Uterus (tissue), 3 donors: ENCODE measurements at regions not wholly inside any gene's neighbourhood (a gene's known extent, or its start where the extent isn't known, plus 50 kb on each side); places are given as distances from the start of the nearest gene placed in this dataset.

Experiments
- DNase-seq, 2 donors: peaks; one replicate each; pipeline ENCODE4 v3.0.0-alpha.2; 2019 to 2020
- H3K27ac ChIP-seq, 2 donors: fragments of 200-600 bp; sonication (generic); 1 replicate in 1 of 2; 2 replicates in 1 of 2; pipeline ENCODE4 v1.5.1; 2016 to 2018
- H3K27me3 ChIP-seq, 2 donors: fragments of 200-600 bp; sonication (generic); one replicate each; pipeline ENCODE4 v1.5.1; 2018 to 2019; ENCODE audit warnings: control low read depth in 1 of 2
- H3K36me3 ChIP-seq, 2 donors: fragments of 200-600 bp; sonication (generic); one replicate each; pipeline ENCODE4 v1.5.1; 2019; ENCODE audit warnings: control low read depth in 1 of 2
- H3K4me1 ChIP-seq, 2 donors: fragments of 200-600 bp; sonication (generic); one replicate each; pipeline ENCODE4 v1.5.1; 2018 to 2019; ENCODE audit warnings: control low read depth in 1 of 2
- H3K4me3 ChIP-seq, 2 donors: fragments of 200-600 bp; sonication (generic); 1 replicate in 1 of 2; 2 replicates in 1 of 2; pipeline ENCODE4 v1.5.1; 2018 to 2019; ENCODE audit warnings: mild to moderate bottlenecking in 1 of 2
- H3K9me3 ChIP-seq, 2 donors: fragments of 200-600 bp; sonication (generic); one replicate each; pipeline ENCODE4 v1.5.1; 2019; ENCODE audit warnings: control low read depth in 1 of 2
- POLR2A ChIP-seq, 2 donors: fragments of 450-650 bp; IDR thresholded peaks; one replicate each; pipeline ENCODE4 v1.6.1; 2016; ENCODE audit warnings: antibody characterized with exemption in 2 of 2, mild to moderate bottlenecking in 1 of 2, moderate library complexity in 1 of 2
- intact Hi-C: fragments of 100-400 bp; cut with DNase I; formaldehyde crosslinking; loops from one replicate; pipeline ENCODE4 v1.15.1; 2023; ENCODE audit warnings: low total_unique reads
- TF ChIP-seq, protein P1 (sequence below), 4 experiments: fragments of 200-600 bp in 2 of 4; fragments of 450-650 bp in 2 of 4; sonication (generic) in 2 of 4; IDR thresholded peaks; one replicate each; pipeline ENCODE4 v1.5.1; 2016 to 2019; ENCODE audit warnings: antibody characterized with exemption in 4 of 4, mild to moderate bottlenecking in 2 of 4, moderate library complexity in 1 of 4
- donor health status: DM: yes; HTN: yes; CAD: no.

DNA sequence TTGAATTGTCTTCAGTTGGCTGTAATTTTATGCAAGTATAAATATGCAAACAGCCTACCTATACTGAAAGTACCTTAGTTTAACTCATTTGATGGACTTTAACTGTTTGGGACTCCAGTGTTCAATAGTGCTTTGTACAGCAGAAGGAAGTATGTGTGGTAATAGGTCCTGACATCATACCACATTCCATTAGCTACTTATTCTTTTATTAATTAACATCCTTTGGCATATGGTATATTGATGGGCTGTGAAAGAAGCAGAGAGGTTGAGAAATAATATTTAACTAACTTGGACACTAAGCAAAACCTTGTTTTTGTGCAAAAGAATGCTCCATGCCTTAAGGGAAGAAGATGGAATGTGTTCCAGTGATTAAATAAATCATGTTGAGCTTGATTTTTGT lies 97.6 kb upstream of the SEMA6A start:
- Histone ChIP-seq H3K27me3 (no peaks in the 10 kb centered on the region), H3K27ac (no peak overlapping the region), H3K4me3 (no peak overlapping the region), H3K4me1 (no peaks in the 10 kb centered on the region), H3K36me3 (no peaks in the 10 kb centered on the region), H3K9me3 (no peaks in the 10 kb centered on the region)
- no peak for DNase-seq
- TF ChIP-seq, protein P1, sequence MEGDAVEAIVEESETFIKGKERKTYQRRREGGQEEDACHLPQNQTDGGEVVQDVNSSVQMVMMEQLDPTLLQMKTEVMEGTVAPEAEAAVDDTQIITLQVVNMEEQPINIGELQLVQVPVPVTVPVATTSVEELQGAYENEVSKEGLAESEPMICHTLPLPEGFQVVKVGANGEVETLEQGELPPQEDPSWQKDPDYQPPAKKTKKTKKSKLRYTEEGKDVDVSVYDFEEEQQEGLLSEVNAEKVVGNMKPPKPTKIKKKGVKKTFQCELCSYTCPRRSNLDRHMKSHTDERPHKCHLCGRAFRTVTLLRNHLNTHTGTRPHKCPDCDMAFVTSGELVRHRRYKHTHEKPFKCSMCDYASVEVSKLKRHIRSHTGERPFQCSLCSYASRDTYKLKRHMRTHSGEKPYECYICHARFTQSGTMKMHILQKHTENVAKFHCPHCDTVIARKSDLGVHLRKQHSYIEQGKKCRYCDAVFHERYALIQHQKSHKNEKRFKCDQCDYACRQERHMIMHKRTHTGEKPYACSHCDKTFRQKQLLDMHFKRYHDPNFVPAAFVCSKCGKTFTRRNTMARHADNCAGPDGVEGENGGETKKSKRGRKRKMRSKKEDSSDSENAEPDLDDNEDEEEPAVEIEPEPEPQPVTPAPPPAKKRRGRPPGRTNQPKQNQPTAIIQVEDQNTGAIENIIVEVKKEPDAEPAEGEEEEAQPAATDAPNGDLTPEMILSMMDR (IDR thresholded peaks at IDR 0.05), result no peak
- no peak for TF ChIP-seq POLR2A (IDR thresholded peaks at IDR 0.05)
- intact Hi-C loops, result no loop called here

DNA sequence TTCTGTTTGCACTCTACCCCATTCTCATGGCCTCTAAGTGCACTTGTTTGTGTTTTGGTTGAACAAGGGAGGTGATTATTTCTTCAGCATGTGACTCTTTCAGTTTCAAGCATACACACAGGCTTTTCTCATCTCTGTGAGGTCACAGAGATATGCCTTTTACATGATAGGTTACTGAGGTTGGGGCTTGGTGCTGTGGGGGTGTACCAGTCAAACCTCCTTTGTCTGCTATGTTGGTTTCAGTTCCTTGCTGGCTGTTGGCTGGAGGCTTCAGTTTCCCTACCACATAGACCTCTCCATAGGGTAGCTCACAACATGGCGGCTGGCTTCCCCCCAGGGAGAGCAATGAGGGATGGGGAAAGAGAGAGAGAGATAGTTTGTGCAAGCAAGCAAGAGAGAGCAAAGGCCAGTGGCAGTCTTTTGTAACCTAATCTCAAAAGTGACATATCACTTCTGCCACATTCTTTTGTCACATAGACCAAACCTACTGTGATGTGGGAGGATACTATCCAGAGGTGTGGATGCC lies 96.7 kb upstream of the SEMA6A start:
- no peak overlapping the region for H3K4me3 ChIP-seq
- no peak overlapping the region for H3K27ac ChIP-seq
- no peaks in the 10 kb centered on the region for H3K27me3 ChIP-seq
- no peaks in the 10 kb centered on the region for H3K4me1 ChIP-seq
- H3K36me3 ChIP-seq, result no peaks in the 10 kb centered on the region
- intact Hi-C loops, result no loop called here
- no peak for TF ChIP-seq POLR2A (IDR thresholded peaks at IDR 0.05)
- TF ChIP-seq, protein P1 (IDR thresholded peaks at IDR 0.05), result no peak
- H3K9me3 ChIP-seq, result no peaks in the 10 kb centered on the region
- DNase-seq, result no peak

DNA sequence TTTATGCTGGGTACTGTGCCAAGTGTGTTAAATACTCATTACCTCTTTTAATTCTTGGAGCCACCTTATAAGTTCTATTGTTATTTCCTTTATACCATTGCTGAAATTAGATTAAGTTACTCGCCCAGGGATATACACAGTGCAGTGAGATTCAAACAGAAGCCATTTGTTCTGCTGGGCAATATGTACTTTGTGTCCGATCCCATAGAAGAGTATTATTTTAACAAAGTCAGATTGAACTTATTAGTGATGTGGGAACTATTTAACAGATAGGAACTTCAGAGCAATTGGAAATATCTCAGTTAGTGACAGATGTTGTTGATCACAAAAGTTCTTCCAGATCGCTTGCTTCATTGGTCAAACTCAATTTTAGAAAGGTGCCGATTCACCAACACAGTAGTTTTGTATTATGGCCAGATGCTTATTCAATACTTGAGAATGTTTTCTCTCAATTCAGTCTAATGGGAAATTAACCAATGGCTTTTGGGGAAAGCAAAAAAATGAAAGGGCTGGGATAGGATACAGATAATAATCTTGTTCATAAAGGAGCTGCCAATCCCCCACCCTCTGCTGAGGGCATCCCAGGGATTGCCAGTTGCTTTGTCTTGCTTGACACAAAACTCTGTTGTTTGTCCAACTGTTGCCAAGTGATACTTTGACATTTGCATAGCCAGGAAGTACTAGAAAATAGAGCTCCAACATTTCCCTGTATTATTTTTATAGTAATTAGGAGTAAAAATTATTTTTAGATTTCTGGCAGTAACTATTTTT lies 94.8 kb upstream of the SEMA6A start:
- Histone ChIP-seq H3K27me3 (no peaks in the 10 kb centered on the region), H3K9me3 (no peaks in the 10 kb centered on the region), H3K4me1 (no peaks in the 10 kb centered on the region), H3K4me3 (no peak overlapping the region), H3K27ac (no peak overlapping the region), H3K36me3 (no peaks in the 10 kb centered on the region)
- TF ChIP-seq POLR2A (IDR thresholded peaks at IDR 0.05), result no peak
- TF ChIP-seq, protein P1 (IDR thresholded peaks at IDR 0.05), result no peak
- intact Hi-C loops, result no loop called here
- no peak for DNase-seq

DNA sequence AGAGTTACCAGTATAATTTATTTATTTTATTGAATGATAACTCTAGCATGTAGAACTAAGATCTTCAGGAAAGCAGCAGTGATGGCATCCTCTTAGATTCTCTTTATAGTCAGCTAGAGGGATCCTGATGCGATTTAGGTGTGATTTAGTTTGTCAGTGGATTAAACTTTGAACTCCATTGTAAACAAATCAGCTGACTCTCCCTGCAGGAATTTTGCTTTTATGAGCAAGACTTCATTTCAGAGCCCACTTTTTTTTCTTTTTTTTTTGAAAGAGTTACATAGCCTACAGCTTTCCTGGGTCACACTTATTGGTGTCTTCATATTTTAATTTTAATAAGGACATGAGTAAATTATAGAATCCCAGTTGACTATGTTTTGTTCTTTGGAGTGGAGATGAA lies 93.8 kb upstream of the SEMA6A start:
- Histone ChIP-seq H3K4me3 (no peak overlapping the region), H3K36me3 (no peaks in the 10 kb centered on the region), H3K9me3 (no peaks in the 10 kb centered on the region), H3K27me3 (no peaks in the 10 kb centered on the region), H3K27ac (no peak overlapping the region), H3K4me1 (no peaks in the 10 kb centered on the region)
- intact Hi-C loops, result no loop called here
- TF ChIP-seq, protein P1 (IDR thresholded peaks at IDR 0.05), result no peak
- TF ChIP-seq POLR2A (IDR thresholded peaks at IDR 0.05), result no peak
- DNase-seq, result no peak

DNA sequence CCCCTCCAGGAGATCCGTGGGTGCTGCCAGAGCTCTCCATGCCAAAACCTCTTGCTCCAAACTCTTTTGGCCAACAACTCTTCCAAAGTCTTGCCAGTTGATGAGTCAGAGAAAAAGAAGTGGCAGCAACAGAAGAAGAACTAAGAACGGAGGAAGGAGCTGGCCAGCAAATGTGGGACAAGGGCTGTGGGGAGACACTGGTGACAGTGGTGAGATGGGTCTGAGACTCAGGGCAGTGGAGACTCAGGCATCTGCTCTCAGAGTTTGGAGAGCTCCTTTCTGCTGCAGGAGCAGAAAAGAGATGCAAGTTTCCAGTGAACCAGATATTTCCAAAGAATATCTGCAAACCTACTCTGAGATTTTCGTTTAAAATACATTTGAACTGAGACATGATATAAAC lies 92.3 kb upstream of the SEMA6A start:
- intact Hi-C loops, result no loop called here

More for the DNA sequence above, 92.3 kb upstream of the SEMA6A start:
- TF ChIP-seq POLR2A (IDR thresholded peaks at IDR 0.05), result no peak
- Histone ChIP-seq H3K4me3 (no peak overlapping the region), H3K27me3 (no peaks in the 10 kb centered on the region), H3K4me1 (no peaks in the 10 kb centered on the region), H3K27ac (no peak overlapping the region), H3K9me3 (no peaks in the 10 kb centered on the region), H3K36me3 (no peaks in the 10 kb centered on the region)
- DNase-seq, result no peak
